ENCODE measurements at regions not wholly inside any gene's neighbourhood (a gene's known extent, or its start where the extent isn't known, plus 50 kb on each side); places are given as distances from the start of the nearest gene placed in this dataset.

GRCh38 chr5:31106278-31106677 lies 87.2 kb upstream of the CDH6 start:
- no peak for TF ChIP-seq CTCF (IDR thresholded peaks at IDR 0.05; ENCODE audit: extremely low read depth in 1 of 2, insufficient read depth in 1 of 2, low read depth in 1 of 2, low read length in 2 of 2)
- no peak for TF ChIP-seq POLR2A (IDR thresholded peaks at IDR 0.05; ENCODE audit: low read depth, low read length)

All from endothelial cell of umbilical vein (primary cell).